Activated T-cell treated with anti-CD3 and anti-CD28 coated beads, Interleukin-2, amount 50 U/mL, for 24 hours (primary cell): ENCODE measurements at regions not wholly inside any gene's neighbourhood (a gene's known extent, or its start where the extent isn't known, plus 50 kb on each side); places are given as distances from the start of the nearest gene placed in this dataset.

Experiments used
- DNase-seq: peaks from one replicate; pipeline ENCODE4 v3.0.0-alpha.2; 2020
- H3K27ac Mint-ChIP-seq: 2 replicates; pipeline ENCODE4 v1.8.0; 2020; ENCODE audit warnings: mild to moderate bottlenecking, mixed read lengths
- H3K27me3 Mint-ChIP-seq: 2 replicates; pipeline ENCODE4 v1.8.0; 2020; ENCODE audit warnings: mixed read lengths
- H3K36me3 Mint-ChIP-seq: 2 replicates; pipeline ENCODE4 v1.8.0; 2020; ENCODE audit warnings: low read depth, mixed read lengths
- H3K4me1 Mint-ChIP-seq: 2 replicates; pipeline ENCODE4 v1.8.0; 2020; ENCODE audit warnings: low read depth, mixed read lengths
- H3K4me3 Mint-ChIP-seq: 2 replicates; pipeline ENCODE4 v1.8.0; 2020; ENCODE audit warnings: mild to moderate bottlenecking, moderate library complexity, mixed read lengths
- H3K9me3 Mint-ChIP-seq: 2 replicates; pipeline ENCODE4 v1.8.0; 2020; ENCODE audit warnings: mixed read lengths

DNA sequence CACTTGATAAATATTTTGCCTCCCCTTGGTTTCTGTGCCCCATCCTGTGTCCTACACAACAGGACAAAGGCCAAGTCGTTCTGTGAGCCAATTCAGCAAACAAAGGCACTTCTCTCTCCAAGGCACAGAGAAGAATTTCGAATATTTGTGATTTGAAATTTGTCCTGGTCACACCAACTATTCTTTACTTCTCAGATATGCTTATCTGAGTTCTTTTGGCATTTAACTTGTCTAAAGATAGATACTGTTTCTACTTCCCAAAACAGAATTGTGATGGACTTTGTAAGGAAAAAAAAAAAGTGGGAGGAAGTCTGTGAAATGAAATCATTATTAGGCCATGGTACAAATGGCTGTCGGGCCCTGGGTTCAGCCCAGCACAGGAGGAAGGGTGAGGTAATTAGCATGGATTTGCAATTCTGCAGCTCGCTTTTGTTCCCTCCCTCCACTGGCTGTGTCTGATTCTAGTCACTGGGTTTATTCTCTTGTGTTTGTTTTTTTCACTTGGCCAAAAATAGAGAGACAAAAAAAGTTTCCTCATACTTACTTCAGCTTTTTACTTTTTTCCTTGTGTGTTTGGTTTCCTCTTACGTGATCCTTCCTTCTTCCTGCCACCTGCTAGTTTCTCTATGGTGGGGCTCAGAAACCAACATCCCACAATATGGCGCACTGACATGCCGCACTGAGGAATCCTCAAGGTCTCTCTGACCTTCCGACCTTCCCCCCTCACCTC, 108.2 kb upstream of the MKLN1 start:
- no peaks in the 10 kb centered on the region for H3K27me3 Mint-ChIP-seq
- peaks cover 15% of the 10 kb centered on the region for H3K4me1 Mint-ChIP-seq
- no peaks in the 10 kb centered on the region for H3K36me3 Mint-ChIP-seq
- no peak overlapping the region for H3K4me3 Mint-ChIP-seq
- H3K27ac Mint-ChIP-seq = no peak overlapping the region
- H3K9me3 Mint-ChIP-seq = no peaks in the 10 kb centered on the region
- DNase-seq = no peak

DNA sequence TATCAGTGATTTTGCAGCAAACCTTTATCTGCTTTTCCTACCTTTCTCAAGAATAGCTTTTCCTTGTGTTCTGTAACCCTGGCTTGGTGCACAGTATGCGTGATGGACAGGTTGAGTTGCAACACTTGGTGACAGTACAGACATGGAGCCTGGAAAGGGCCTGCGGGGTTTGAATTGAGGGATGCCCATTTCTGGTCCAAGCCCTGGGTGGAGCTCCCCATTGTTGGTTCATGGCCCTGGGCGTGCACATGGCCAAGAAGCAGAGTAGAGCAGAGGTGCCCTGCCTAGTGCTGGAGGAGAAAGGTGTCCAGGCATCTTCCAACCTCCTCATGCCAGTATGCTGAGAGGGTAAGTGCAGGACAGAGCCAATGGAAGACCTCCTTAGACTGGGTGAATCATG, 106.6 kb upstream of the MKLN1 start:
- DNase-seq = no peak
- no peaks in the 10 kb centered on the region for H3K9me3 Mint-ChIP-seq
- H3K4me1 Mint-ChIP-seq = peaks cover 16% of the 10 kb centered on the region
- no peaks in the 10 kb centered on the region for H3K36me3 Mint-ChIP-seq
- no peak overlapping the region for H3K27ac Mint-ChIP-seq
- H3K4me3 Mint-ChIP-seq = no peak overlapping the region
- H3K27me3 Mint-ChIP-seq = no peaks in the 10 kb centered on the region

DNA sequence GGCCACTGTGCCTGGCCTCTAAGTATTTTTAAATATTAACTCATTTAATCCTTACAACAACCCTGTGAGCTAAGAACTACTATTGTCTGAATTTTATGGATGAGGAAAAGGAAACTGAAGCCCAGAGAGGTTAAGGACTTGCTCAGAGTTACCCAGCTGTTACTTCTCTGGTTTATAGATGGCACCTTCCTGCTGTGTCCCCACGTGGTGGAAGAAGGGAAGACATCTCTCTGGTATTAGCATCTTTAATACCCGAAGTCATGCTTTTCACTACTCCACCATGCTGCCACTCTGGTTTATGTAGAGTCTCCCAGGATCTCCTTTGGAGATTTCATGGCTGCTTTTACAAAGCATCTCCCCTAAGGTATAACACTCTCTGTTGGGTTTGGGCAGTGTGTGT, 105.5 kb upstream of the MKLN1 start:
- H3K27me3 Mint-ChIP-seq = no peaks in the 10 kb centered on the region
- H3K36me3 Mint-ChIP-seq = no peaks in the 10 kb centered on the region
- H3K9me3 Mint-ChIP-seq = no peaks in the 10 kb centered on the region
- H3K4me3 Mint-ChIP-seq = no peak overlapping the region
- H3K27ac Mint-ChIP-seq = no peak overlapping the region
- H3K4me1 Mint-ChIP-seq = peaks cover 24% of the 10 kb centered on the region
- no peak for DNase-seq

DNA sequence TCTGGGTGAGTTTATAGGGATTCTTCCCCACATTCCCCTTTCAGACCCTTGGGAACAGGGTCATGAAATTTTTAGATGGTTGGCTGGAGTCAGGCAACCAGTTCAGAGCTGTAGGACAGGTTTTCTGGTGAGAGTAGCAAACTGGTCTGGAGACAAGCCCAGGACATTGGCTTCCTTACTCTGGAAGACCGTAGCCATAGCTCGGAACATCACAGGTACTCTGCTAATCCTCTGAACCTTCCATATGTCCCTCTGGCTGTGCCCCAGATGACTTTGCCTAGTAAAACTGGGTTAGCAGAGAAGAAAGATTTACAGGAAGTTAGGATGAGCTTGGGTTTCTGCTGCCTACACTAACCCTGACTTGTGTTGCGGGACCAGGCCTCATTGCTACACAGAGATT, 104.5 kb upstream of the MKLN1 start:
- peaks cover 24% of the 10 kb centered on the region for H3K4me1 Mint-ChIP-seq
- no peak overlapping the region for H3K4me3 Mint-ChIP-seq
- no peaks in the 10 kb centered on the region for H3K36me3 Mint-ChIP-seq
- H3K27me3 Mint-ChIP-seq = no peaks in the 10 kb centered on the region
- no peaks in the 10 kb centered on the region for H3K9me3 Mint-ChIP-seq
- no peak overlapping the region for H3K27ac Mint-ChIP-seq
- DNase-seq = no peak

DNA sequence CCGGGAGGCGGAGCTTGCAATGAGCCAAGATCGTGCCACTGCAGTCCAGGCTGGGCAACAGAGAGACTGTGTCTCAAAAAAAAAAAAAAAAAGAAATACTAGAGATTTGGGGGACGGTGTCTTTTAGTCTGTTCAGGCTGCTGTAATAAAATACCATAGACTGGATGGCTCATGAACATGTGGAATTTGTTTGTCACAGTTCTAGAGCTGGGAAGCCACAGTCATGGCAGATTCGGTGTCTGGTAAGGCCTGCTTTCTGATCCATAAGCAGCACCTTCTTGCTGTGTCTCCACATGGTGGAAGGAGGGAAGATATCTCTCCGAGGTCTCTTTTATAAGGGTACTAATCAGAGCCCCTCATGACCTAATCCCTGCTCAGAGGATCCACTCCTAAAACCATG, 102.7 kb upstream of the MKLN1 start:
- H3K4me1 Mint-ChIP-seq = peaks cover 11% of the 10 kb centered on the region
- no peak for DNase-seq
- no peaks in the 10 kb centered on the region for H3K27me3 Mint-ChIP-seq
- H3K4me3 Mint-ChIP-seq = no peak overlapping the region
- no peak overlapping the region for H3K27ac Mint-ChIP-seq
- no peaks in the 10 kb centered on the region for H3K36me3 Mint-ChIP-seq
- H3K9me3 Mint-ChIP-seq = no peaks in the 10 kb centered on the region

DNA sequence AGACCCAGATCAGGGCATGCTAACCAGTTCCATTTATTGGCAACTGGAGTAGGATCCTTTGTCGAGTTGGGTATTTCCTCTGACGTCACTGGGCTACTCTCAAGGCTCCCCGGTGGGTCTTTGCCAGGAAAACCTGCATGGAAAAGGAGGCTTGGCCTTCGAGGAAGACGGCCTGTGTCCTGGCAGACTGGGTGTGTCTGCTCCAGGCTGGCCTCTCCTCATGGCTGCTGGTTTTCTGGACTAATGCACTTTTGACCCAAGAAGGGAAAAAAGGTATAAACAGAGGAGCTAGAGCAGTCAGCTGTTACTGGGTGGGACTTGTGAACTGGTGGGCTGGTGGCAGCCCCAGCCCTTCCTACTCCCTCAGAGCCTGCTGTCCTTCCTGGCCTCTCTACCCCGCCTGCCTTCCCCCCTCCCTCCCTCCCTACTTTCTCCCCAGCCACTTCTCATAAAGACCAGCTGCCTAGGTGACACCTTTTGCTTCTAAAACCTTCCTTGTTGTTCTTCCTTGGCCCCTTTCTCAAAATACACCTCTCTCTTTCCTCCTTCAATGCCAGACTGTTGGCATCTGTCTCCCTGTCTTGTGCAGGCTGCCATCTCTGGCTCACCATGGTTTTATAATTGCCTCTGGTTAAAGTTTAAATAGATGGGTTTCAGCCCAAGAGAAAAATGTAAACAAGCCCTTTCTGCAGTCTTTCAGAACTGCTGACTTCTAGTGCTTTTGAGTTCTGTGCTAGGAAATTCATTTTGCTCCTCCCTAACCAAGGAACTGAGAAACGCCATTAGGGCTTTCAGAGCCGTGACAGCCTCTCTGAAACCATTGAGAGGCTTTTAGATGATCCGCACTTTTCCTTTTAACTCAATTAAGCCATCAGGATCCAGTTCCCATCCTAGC, 101.8 kb upstream of the MKLN1 start:
- H3K4me3 Mint-ChIP-seq = no peak overlapping the region
- H3K36me3 Mint-ChIP-seq = no peaks in the 10 kb centered on the region
- H3K4me1 Mint-ChIP-seq = peaks cover 13% of the 10 kb centered on the region
- H3K27me3 Mint-ChIP-seq = no peaks in the 10 kb centered on the region
- H3K9me3 Mint-ChIP-seq = no peaks in the 10 kb centered on the region
- no peak for DNase-seq
- H3K27ac Mint-ChIP-seq = no peak overlapping the region

DNA sequence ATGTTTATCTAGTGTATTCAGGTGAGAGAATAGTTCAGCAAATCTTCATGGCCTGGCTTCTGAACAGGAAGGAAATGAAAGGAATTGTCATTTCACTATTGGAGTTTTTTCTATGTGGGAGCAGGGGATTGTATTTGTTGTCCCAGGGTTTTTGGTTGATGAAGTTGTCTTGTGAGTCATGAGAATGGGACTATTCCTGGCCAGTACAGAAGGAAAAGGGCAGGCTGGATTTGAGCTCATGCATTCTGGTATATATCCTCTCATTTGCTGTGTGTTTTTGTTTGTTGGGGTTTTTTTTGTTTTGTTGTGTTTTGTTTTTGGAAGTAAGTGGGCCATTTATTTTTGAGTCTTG, 101.2 kb upstream of the MKLN1 start:
- no peak overlapping the region for H3K27ac Mint-ChIP-seq
- no peaks in the 10 kb centered on the region for H3K36me3 Mint-ChIP-seq
- H3K4me1 Mint-ChIP-seq = peaks cover 18% of the 10 kb centered on the region
- H3K4me3 Mint-ChIP-seq = no peak overlapping the region
- H3K27me3 Mint-ChIP-seq = no peaks in the 10 kb centered on the region
- DNase-seq = no peak
- H3K9me3 Mint-ChIP-seq = no peaks in the 10 kb centered on the region

DNA sequence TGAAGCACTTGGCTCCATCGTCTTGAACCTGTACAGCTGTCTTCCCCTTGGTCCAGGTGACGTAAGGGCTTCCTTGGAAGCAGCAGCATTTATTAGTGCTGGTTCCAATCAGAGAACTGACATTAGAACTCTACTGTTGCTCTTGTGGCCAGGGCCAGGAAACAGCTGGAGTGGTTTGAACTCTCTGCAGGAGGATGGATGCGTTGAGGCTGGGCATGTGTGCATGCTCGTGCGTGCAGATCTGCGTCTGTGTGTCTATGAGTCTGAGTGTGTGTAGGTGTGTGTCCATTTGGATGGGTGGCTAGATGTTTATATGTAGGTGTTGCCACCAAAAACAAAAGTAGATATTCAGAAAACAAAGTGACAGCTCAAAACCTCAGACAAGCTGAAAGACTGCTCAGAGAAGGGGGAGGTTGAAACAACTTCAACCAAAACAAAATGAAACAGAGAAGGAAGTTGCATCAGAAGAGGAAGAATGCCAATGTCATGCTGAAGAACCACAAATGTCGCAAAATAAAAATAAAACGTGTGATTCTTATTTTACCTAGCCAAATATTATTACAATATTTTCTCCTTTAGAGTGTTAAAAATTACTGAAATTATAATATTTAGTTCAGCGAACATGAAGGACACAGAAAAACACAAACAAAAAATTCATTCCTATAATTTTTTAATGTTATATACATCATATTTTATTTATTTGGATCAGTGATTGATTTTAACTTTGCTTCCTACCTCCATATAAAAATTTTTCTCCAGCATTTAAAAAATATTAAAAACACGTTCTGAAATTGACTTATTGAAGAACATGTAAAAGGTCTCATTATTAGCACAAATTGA, 96.1 kb upstream of the MKLN1 start:
- peak overlapping the region; percentile 95 for H3K27ac Mint-ChIP-seq
- H3K27me3 Mint-ChIP-seq = no peaks in the 10 kb centered on the region
- peaks cover 50% of the 10 kb centered on the region for H3K4me1 Mint-ChIP-seq
- H3K4me3 Mint-ChIP-seq = peak overlapping the region; percentile 63
- DNase-seq = peak; percentile 76
- H3K9me3 Mint-ChIP-seq = no peaks in the 10 kb centered on the region
- no peaks in the 10 kb centered on the region for H3K36me3 Mint-ChIP-seq

DNA sequence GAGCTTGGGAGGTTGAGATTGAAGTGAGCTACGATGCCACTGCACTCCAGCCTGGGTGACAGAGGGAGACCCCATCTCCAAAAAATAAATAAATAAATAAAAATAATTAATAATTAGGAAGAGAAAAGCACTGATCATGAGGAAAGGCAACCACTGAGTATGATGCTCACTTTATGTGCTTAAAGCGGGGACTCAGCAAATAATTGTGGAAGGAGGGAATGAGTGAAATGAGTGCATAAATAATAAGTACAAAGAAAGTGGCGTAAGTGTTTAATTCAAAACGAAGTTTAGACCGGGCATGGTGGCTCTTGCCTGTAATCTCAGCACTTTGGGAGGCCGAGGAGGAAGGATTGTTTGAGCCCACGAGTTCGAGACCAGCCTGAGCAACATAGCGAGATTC, 94.9 kb upstream of the MKLN1 start:
- Mint-ChIP-seq H3K27ac (peak overlapping the region; percentile 87), H3K4me1 (peaks cover 58% of the 10 kb centered on the region), H3K9me3 (no peaks in the 10 kb centered on the region), H3K4me3 (no peak overlapping the region), H3K27me3 (no peaks in the 10 kb centered on the region), H3K36me3 (no peaks in the 10 kb centered on the region)
- DNase-seq = no peak

DNA sequence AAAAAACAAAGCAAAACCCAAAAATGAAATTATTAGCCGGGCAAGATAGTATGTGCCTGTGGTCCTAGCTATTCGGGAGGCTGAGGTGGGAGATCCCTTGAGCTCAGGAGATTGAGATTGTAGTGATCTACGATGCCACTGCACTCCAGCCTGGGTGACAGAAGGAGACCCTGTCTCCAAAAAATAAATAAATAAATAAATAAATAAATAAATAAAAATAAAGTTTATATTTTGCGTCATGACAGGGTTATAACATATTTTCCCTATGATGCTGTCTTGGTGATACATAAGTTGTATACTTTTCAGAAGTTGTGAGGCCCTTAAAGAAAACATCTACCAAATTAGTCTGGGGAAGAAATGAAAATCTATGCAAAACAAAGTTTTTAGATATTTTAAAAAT, 94.5 kb upstream of the MKLN1 start:
- Mint-ChIP-seq H3K4me1 (peaks cover 63% of the 10 kb centered on the region), H3K27ac (peak overlapping the region; percentile 46), H3K4me3 (no peak overlapping the region), H3K9me3 (no peaks in the 10 kb centered on the region), H3K27me3 (no peaks in the 10 kb centered on the region), H3K36me3 (no peaks in the 10 kb centered on the region)
- DNase-seq = no peak

DNA sequence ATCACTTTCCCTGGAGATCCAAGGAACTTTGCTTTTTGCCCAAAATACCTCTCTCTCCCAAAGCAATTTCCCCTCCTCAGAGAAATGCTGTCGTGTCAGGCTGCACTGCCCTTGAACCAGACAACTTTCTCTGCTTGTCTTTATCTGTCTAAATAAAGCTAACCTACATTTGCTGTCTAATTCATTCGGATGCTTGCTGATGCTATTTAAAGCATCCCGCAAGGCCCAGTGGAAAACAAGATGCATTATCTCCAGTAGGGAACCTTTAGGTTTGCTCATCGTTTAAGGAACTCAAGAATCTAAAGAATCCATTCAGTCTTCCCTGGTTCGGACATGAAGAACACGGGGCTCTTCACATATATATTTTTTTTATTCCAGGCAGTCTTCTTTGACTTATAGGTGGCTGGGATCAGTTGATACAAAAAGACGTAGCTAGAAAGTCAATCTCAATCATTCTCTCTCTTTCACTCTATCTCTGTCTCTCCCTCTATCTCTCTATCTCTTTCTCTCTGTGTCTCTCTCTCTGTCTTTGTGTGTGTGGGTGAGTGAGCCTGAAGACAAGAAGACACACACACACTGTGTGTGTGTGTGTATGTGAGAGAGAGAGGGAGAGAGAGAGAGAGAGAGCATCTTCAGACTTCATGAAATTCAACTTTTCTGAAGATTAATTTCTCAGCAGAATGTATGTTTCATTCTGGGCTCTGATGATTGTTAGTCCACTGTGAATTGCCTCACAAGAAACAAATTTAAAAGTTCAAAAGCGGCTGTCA, 92.8 kb upstream of the MKLN1 start:
- Mint-ChIP-seq H3K36me3 (no peaks in the 10 kb centered on the region), H3K4me3 (peak overlapping the region; percentile 61), H3K27ac (peak overlapping the region; percentile 96), H3K9me3 (peaks cover 3% of the 10 kb centered on the region), H3K27me3 (no peaks in the 10 kb centered on the region), H3K4me1 (peaks cover 69% of the 10 kb centered on the region)
- DNase-seq = no peak

DNA sequence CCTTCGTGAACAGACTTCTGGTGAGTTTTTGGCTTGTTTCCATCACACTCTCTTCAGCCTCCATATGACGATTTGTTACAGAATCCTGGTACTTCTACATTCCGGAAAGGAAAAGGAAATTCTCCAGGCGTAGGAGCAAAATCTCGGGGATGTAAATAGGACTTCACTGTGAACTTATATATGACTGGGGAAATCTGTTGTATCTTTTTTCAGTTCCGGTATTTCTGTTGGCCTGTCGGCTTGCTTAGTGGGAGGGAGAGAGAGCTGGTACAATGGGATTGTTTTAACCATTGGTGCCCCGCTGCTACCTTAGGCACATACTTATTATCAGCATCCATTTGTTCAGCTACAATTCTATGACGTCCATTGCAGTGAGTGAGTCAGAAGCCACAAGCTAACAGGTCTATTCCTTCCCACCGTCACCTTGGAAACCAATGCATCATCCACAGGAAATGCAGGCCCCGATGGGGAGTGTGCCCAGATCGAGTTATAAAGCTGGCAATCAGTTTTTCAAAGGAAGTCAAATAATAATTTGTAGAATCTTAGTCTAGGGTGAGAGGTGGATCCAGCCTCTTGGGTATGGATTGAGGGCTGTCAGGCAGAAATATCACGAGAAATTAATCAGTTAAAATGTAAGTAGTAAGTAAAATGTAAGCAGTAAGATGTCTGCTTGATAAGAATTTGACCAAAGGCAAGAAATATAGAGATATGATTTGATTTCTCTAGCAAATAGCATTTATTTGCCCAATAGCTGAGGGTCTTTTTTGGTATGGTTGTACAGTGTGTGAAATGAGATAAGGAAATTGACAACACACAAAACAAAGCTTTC, 92.0 kb upstream of the MKLN1 start:
- Mint-ChIP-seq H3K27ac (peak overlapping the region; percentile 96), H3K4me1 (peaks cover 65% of the 10 kb centered on the region), H3K36me3 (no peaks in the 10 kb centered on the region), H3K4me3 (peak overlapping the region; percentile 61), H3K27me3 (no peaks in the 10 kb centered on the region), H3K9me3 (peaks cover 3% of the 10 kb centered on the region)
- peak; percentile 63 for DNase-seq

DNA sequence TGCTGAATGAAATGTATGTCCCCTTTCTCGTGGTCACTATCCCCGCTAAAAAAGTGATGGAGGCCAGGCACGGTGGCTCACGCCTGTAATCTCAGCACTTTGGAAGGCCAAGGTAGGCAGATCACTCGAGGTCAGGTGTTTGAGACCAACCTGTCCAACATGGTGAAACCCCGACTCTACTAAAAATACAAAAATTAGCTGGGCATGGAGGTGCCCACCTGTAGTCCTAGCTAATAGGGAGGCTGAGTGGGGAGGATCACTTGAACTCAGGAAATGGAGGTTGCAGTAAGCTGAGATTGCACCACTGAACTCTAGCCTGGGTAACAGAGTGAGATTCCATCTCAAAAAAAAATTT, 91.4 kb upstream of the MKLN1 start:
- peak overlapping the region; percentile 96 for H3K27ac Mint-ChIP-seq
- no peaks in the 10 kb centered on the region for H3K36me3 Mint-ChIP-seq
- peaks cover 3% of the 10 kb centered on the region for H3K9me3 Mint-ChIP-seq
- H3K27me3 Mint-ChIP-seq = no peaks in the 10 kb centered on the region
- no peak for DNase-seq
- peaks cover 62% of the 10 kb centered on the region for H3K4me1 Mint-ChIP-seq
- H3K4me3 Mint-ChIP-seq = no peak overlapping the region
